KOPT-K1 (cell line): ENCODE measurements at regions not wholly inside any gene's neighbourhood (a gene's known extent, or its start where the extent isn't known, plus 50 kb on each side); places are given as distances from the start of the nearest gene placed in this dataset.

Source experiments
- H3K27ac ChIP-seq: fragments of 200-600 bp; sonication (generic); 2 replicates; pipeline ENCODE4 v1.5.1; 2016; ENCODE audit warnings: antibody characterized with exemption, mild to moderate bottlenecking, low read depth, low read length; ENCODE audit not compliant: poor library complexity, severe bottlenecking
- H3K36me3 ChIP-seq: fragments of 200-600 bp; sonication (generic); 2 replicates; pipeline ENCODE4 v1.5.1; 2017; ENCODE audit warnings: antibody characterized with exemption, mild to moderate bottlenecking, low read length, moderate library complexity; ENCODE audit not compliant: insufficient read depth
- H3K9me3 ChIP-seq: fragments of 200-600 bp; sonication (generic); 2 replicates; pipeline ENCODE4 v1.5.1; 2017; ENCODE audit warnings: antibody characterized with exemption, low read length, mild to moderate bottlenecking; ENCODE audit not compliant: insufficient read depth, poor library complexity, severe bottlenecking

DNA sequence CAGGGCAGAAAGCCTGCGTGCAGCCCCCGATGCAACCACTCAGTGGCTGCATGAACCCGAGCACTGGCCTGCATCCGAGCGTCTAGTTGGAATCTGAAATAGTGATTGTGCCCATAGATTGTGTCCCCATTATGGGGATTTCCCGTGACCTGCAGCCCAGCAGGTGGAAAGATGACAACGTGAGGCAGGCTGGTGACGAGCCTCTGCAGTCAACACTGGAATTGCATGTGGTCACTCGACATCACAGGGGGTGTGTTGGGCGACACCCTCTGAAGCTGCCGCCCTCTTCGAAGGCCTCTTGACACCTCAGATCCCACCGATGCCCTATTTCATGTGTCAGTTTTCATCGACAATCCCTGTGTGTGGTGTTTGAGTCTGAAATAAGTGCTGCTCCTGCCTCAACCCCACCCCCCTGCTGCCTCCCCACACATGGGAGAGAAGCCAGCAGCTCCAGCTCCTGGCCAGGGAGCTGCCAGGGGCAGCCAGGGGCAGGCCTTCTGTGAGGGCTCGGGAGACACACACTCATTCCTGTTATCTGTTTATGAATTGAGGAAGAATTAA is 172.0 kb upstream of the B3GAT1 start:
- H3K36me3 ChIP-seq = no peaks in the 10 kb centered on the region
- H3K9me3 ChIP-seq = no peaks in the 10 kb centered on the region

GRCh38 chr11:134583397-134583990 is 171.5 kb upstream of the B3GAT1 start:
- Histone ChIP-seq H3K27ac (no peak overlapping the region), H3K36me3 (no peaks in the 10 kb centered on the region), H3K9me3 (no peaks in the 10 kb centered on the region)

More for the DNA sequence above, 172.0 kb upstream of the B3GAT1 start:
- H3K27ac ChIP-seq = no peak overlapping the region

DNA sequence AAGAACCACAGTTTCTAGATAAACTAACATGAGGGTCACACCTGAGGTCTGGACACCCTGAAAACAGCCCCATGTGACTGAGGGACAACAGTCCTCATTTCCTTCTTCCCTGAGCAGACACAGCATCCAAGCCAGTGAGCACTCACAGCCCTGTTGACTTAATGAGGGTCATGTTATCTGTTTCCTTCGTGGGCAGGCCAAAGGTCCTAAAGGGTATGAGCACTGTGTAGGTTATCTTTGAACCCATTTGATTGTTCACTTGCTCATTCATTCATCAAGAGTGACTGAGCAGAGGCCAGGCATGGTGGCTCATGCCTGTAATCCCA is 170.7 kb upstream of the B3GAT1 start:
- Histone ChIP-seq H3K9me3 (no peaks in the 10 kb centered on the region), H3K27ac (no peak overlapping the region), H3K36me3 (no peaks in the 10 kb centered on the region)

- no peaks in the 10 kb centered on the region for H3K36me3 ChIP-seq
- no peaks in the 10 kb centered on the region for H3K9me3 ChIP-seq
- H3K27ac ChIP-seq = no peak overlapping the region
These were observed 170.1 kb upstream of the B3GAT1 start for GRCh38 chr11:134581966-134582769.

DNA sequence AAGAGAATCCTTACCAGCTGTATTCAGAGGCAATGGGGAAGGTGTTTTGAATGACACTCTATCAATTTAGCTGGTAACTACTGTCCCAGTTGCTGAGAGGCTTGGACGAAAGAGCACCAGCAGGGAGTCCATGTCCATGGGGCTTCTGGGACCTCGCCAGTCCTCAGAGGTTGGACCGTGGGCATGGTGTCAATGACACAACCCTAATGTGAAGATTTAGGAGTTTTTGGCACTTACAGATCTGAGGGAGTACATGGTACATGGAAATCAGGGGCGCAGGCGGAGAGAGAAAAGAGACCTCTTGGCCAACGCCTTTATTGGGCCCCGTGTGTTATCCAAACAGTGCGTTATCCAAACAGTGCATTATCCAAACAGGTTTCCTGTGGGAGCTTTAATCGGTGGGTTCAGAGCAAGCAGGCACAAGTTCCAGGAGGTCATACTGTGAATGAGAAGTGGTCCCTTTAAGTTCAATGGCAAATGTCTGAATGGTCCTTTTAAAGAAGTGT is 169.1 kb upstream of the B3GAT1 start:
- Histone ChIP-seq H3K9me3 (no peaks in the 10 kb centered on the region), H3K36me3 (no peaks in the 10 kb centered on the region), H3K27ac (no peak overlapping the region)

GRCh38 chr11:134580610-134580975 is 168.6 kb upstream of the B3GAT1 start:
- H3K27ac ChIP-seq = no peak overlapping the region
- no peaks in the 10 kb centered on the region for H3K36me3 ChIP-seq
- H3K9me3 ChIP-seq = no peaks in the 10 kb centered on the region

GRCh38 chr11:134579724-134580609 is 167.9 kb upstream of the B3GAT1 start:
- no peaks in the 10 kb centered on the region for H3K36me3 ChIP-seq
- H3K9me3 ChIP-seq = no peaks in the 10 kb centered on the region
- no peak overlapping the region for H3K27ac ChIP-seq

GRCh38 chr11:134578807-134579723 is 167.0 kb upstream of the B3GAT1 start:
- Histone ChIP-seq H3K36me3 (no peaks in the 10 kb centered on the region), H3K27ac (no peak overlapping the region), H3K9me3 (no peaks in the 10 kb centered on the region)

- Histone ChIP-seq H3K27ac (no peak overlapping the region), H3K9me3 (no peaks in the 10 kb centered on the region)
These were observed 165.8 kb upstream of the B3GAT1 start for GRCh38 chr11:134577751-134578395.

DNA sequence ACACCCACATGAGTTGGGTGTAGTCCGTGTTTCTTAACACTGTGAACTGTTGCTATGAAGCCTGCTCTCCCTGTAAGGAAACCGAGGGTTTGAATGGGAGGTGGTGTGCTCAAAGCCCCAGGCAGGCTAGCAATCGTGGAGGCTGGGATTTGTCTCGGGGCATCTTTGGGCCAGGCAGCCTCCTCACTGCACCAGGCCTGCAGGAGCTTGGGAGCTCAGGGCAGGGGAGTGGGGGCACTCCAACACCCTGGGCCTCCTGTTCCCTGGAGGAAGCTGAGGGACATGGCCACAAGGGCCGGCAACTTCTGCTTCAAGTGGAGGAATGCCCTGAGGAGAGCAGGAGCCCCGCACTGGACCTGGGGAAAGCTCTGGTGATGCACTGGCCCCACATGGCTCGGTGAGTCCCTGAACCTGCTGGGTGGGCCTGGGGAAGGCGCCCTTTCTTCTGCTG is 164.7 kb upstream of the B3GAT1 start:
- H3K36me3 ChIP-seq = no peaks in the 10 kb centered on the region
- no peaks in the 10 kb centered on the region for H3K9me3 ChIP-seq
- H3K27ac ChIP-seq = no peak overlapping the region

More at GRCh38 chr11:134577751-134578395, 165.8 kb upstream of the B3GAT1 start:
- H3K36me3 ChIP-seq = no peaks in the 10 kb centered on the region

DNA sequence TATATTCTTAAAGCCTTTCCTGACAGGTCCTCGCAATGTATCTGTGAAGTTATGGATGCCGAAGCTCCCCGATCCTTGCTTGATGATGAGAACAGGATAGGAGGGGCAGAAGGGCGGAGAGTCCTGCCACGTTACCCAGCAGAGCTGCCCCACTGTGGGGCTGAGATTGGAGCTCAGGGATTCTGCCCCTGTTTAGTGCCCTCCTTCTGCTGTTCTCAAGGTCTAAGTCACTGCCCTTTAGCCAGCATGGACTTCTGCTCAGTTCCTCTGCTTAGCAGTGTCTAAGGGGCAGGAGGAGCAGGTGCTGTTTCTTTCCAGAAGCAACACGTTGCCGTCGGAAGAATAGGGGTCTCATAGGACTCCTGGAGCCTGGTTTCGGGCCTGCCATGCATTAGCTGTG is 164.2 kb upstream of the B3GAT1 start:
- no peak overlapping the region for H3K27ac ChIP-seq
- H3K36me3 ChIP-seq = no peaks in the 10 kb centered on the region
- H3K9me3 ChIP-seq = no peaks in the 10 kb centered on the region

DNA sequence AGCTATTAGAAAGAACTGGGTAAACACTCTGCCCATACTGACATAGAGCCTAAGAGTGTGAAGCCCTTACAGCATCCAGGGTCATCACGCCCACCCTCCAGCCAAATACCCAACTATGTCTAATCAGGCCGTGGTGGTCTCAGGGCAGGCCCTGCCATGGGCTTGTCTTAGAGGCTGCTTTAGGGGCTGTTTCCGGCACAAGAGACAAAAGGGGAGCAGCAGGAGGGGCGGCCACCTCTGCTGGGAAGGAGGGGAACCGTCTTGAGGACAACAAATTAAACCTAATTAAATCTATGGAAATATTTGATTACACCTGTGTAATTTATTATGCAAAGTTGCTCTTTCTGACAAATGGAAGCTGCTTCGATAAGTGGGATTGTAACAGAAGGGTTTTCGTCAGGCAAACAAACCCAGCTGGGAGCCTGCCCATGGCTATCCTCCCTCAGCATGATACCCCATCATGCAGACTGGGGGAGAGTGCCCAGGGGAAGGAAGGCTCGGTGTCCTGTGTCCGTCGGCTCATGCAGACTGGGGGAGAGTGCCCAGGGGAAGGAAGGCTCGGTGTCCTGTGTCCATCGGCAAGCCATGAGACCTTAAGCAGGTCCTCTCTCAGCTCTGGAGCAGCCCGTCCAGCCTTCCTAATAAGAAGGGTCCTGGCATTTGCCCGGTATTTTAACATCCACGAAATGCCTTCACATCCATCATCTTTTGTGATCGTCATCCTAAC is 163.6 kb upstream of the B3GAT1 start:
- no peaks in the 10 kb centered on the region for H3K9me3 ChIP-seq
- H3K27ac ChIP-seq = no peak overlapping the region
- H3K36me3 ChIP-seq = no peaks in the 10 kb centered on the region

- no peaks in the 10 kb centered on the region for H3K9me3 ChIP-seq
- H3K27ac ChIP-seq = no peak overlapping the region
These were observed 162.9 kb upstream of the B3GAT1 start for GRCh38 chr11:134574947-134575346.

More at GRCh38 chr11:134574947-134575346, 162.9 kb upstream of the B3GAT1 start:
- no peaks in the 10 kb centered on the region for H3K36me3 ChIP-seq
